Stimulated activated CD8-positive, alpha-beta memory T cell treated with anti-CD3 and anti-CD28 coated beads, Interleukin-12 subunit alpha, Interleukin-12 subunit beta, amount 100 ng/mL, for 24 hours (primary cell): ENCODE measurements at regions not wholly inside any gene's neighbourhood (a gene's known extent, or its start where the extent isn't known, plus 50 kb on each side); places are given as distances from the start of the nearest gene placed in this dataset.
"Not testable (repeated sequence)": the region's sequence is repeated elsewhere in the genome, so short reads cannot be mapped to it uniquely, and the experiment has no call there.

ENCODE experiments used
- DNase-seq: peaks from one replicate; pipeline ENCODE4 v3.0.0-alpha.2; 2020; ENCODE audit errors: extremely low read depth

- DNase-seq: no peak
Observed at GRCh38 chr12:42030588-42030987, 114.1 kb downstream of the GXYLT1 start.

GRCh38 chr12:42027546-42027945, 117.1 kb downstream of the GXYLT1 start:
- DNase-seq: no peak

GRCh38 chr12:42024495-42024830, 120.2 kb downstream of the GXYLT1 start:
- no peak for DNase-seq

GRCh38 chr12:42023733-42024494, 120.8 kb downstream of the GXYLT1 start:
- peak; percentile 25 for DNase-seq

GRCh38 chr12:42021937-42022336, 122.7 kb downstream of the GXYLT1 start:
- DNase-seq: not testable (repeated sequence)

- no peak for DNase-seq
Observed at GRCh38 chr12:42021469-42021868, 123.2 kb downstream of the GXYLT1 start.

GRCh38 chr12:42020226-42020625, 124.4 kb downstream of the GXYLT1 start:
- no peak for DNase-seq

- DNase-seq: no peak
Observed at GRCh38 chr12:42019746-42020145, 124.9 kb downstream of the GXYLT1 start.

GRCh38 chr12:42017051-42017450, 127.6 kb downstream of the GXYLT1 start:
- no peak for DNase-seq

GRCh38 chr12:42015051-42015461, 129.6 kb downstream of the GXYLT1 start:
- DNase-seq: no peak

GRCh38 chr12:42012501-42012900, 132.2 kb downstream of the GXYLT1 start:
- not testable (repeated sequence) for DNase-seq

GRCh38 chr12:42010715-42011114, 134.0 kb downstream of the GXYLT1 start:
- DNase-seq: no peak

- no peak for DNase-seq
Observed at GRCh38 chr12:42010257-42010656, 134.4 kb downstream of the GXYLT1 start.

- DNase-seq: no peak
Observed at GRCh38 chr12:42008996-42009395, 135.7 kb downstream of the GXYLT1 start.

- no peak for DNase-seq
Observed at GRCh38 chr12:42003031-42003430, 141.6 kb downstream of the GXYLT1 start.

GRCh38 chr12:42002563-42002962, 142.1 kb downstream of the GXYLT1 start:
- DNase-seq: no peak

GRCh38 chr12:41998436-41998835, 146.2 kb downstream of the GXYLT1 start:
- DNase-seq: no peak

- DNase-seq: no peak
Observed at GRCh38 chr12:41993283-41993682, 151.4 kb downstream of the GXYLT1 start.

GRCh38 chr12:41992692-41993215, 151.9 kb downstream of the GXYLT1 start:
- no peak for DNase-seq

- DNase-seq: no peak
Observed at GRCh38 chr12:41992022-41992421, 152.7 kb downstream of the GXYLT1 start.

GRCh38 chr12:41988715-41989114, 156.0 kb downstream of the GXYLT1 start:
- no peak for DNase-seq

GRCh38 chr12:41986513-41986912, 158.2 kb downstream of the GXYLT1 start:
- not testable (repeated sequence) for DNase-seq

- no peak for DNase-seq
Observed at GRCh38 chr12:41983856-41984255, 160.8 kb downstream of the GXYLT1 start.

- no peak for DNase-seq
Observed at GRCh38 chr12:41983394-41983793, 161.3 kb downstream of the GXYLT1 start.
